Stimulated activated CD8-positive, alpha-beta memory T cell treated with anti-CD3 and anti-CD28 coated beads, Interleukin-4, amount 100 ng/mL, for 48 hours (primary cell): ENCODE measurements at regions not wholly inside any gene's neighbourhood (a gene's known extent, or its start where the extent isn't known, plus 50 kb on each side); places are given as distances from the start of the nearest gene placed in this dataset.

Source experiments
- DNase-seq: peaks from one replicate; pipeline ENCODE4 v3.0.0-alpha.2; 2020

- DNase-seq: no peak
These were observed 345.1 kb upstream of the PITX2 start for GRCh38 chr4:110967936-110968335.

DNA sequence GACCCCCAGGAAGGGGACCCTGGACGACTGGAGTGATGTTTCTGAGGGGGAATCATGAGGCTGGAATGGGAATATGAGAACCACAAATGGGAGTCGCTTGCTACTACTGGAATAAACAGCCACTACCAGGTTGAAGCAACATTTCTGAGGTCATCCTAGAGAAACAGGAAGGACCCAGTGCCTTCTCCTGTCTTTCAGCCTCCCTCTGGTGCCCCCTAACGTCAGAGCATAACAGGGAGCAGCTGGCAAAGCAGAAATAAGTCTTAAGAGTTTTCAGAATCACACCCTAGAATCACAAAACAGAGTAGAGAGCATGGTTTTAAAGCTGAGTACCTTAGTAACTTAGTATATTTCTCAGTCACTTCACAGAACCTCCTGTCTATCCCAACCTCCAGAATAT, 347.8 kb upstream of the PITX2 start:
- peak; percentile 24 for DNase-seq

DNA sequence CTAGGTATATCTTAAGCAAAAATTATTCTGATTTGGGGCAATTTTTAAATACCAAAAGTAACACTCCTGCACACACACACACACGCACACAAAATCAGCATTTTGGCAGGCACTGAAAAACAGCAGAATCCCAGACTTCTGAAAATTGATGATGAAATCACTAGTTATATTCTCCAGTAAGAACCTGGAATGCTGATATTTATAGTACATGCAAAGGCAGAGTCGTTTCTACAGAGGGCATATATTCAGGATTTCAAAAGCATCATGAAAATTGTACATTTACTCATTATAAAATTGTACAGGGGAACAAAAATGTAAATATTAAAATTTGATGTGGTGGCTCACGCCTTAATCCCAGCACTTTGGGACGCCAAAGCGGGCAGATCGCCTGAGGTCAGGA, 352.5 kb upstream of the PITX2 start:
- no peak for DNase-seq

GRCh38 chr4:110977554-110977953, 354.7 kb upstream of the PITX2 start:
- DNase-seq: no peak

DNA sequence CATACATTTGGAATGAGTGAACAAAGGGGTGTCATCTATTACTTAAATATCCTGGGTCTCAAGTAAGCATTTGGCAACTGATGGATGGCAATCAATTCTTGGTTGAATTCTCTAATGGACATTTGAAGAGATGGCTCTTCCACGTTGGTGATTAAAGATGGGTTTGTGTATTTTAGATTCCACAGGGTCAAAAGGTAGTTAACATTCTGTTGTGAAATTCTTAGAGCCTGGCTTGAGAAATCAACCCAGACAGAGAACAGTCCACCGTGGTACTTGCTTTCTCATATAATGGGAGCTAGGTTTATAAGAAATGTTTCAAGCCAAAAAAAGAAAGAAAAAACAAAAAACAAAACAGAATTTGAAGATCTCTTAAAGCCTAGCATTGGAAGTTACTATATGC, 355.9 kb upstream of the PITX2 start:
- DNase-seq: no peak

DNA sequence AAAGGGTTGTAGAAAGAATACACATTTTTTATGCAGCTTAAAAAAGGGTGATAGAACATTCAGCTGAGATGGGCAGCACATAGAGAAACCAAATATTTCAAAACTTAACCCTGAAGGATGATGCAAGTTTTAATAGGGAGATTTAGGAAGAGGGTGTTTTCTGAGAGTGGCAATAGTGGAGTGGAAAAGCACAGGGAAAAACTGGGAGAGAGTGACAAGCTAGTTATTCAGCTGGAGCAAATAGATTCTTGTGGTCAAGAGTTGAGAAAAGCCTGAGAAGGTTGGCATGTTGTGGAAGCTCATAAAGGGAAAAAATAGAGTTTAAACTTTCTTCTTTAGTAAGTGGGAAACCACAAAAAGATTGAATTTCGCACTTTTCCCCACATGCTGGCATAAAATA, 359.6 kb upstream of the PITX2 start:
- DNase-seq: no peak

- no peak for DNase-seq
These were observed 365.8 kb upstream of the PITX2 start for GRCh38 chr4:110988722-110989121.

DNA sequence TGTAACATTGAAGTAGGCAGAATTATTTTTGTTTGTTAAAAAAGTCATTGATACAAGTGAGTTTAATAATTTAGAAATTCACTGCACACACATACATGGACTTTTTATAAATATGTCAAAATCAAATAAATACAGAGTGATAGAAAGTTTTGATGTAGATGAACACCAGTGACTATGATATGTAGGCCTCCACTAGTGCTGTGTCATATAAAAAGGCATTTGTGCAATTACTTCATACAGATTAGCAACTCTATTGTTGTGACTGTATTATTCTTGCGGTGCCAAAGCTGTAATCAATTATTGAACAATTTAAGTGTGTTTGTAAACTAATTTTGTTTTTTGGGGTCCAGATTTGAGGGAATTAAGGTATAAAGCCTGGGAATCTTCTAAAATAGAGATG, 366.2 kb upstream of the PITX2 start:
- no peak for DNase-seq

DNA sequence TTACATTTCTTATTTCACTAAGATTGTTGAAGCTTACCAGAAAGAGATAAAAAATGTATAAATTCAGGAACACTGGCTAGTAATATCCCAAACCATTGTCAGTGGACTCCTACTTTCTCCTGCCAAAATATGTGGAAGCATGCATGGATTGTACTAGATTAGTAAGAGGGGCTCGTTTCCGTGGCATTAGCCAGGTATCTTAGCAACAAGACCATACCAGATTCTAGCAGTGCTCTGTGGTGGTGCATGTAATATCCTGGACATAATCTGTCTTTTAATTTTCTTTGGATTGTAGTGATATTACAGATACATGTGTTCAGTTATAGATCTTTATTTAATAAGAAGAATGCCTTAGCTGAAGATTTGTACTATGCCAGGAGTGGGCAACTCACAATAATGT, 371.9 kb upstream of the PITX2 start:
- DNase-seq: no peak

DNA sequence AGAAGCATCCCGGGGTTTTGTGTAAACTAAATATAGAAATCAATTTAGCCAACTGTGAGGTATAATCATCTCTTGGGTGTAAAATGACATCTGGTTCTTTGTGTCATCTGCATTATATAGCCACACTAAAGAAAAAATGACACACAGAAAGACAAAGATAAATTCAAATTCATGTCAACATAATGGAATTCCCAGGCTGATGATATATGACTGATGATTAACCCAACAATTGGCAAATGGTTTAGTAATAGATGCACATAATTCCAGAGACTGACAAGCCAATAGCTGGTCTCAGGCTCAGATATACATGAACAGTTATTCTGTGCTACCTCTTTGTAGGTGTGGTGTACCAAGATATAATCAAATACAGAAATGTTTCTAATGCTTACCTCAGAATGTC, 375.4 kb upstream of the PITX2 start:
- DNase-seq: no peak

DNA sequence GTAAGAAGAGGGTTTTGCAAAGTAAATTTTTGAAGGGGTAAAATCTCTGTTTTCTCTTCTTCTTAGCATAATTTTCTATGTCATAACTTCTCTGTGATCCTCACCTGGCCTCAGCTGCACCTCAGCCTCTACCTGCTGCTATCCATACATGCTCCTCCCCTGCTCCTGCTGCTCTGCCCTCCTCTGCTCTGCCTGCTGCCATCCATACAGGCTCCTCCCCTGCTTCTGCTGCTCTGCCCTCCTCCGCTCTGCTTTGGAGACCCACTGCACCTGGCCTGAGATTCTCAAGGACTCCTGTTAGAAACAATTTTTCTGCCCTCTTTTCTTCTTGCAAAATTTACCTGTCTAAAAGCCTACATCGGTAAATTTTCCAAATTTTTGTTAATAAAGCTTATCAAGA, 388.6 kb upstream of the PITX2 start:
- DNase-seq: no peak

DNA sequence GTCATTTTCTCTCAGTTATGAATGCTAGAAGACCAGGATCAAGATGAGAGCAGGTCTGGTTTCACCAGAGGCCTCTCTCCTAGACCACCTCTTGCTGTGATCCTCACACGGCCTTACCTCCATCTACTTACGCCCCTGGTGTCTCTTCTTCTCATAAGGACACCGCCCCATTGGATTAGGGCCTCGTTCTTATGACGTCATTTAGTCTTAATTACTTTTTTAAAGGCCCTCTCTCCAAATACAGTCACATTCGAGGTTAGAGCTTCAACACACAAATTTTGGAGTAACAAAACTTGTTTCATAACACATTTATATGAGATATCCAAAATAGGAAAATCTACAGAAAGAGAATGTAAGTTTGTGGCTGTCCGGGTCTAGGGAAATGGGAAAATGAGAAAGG, 391.0 kb upstream of the PITX2 start:
- DNase-seq: no peak

GRCh38 chr4:111014537-111014936, 391.7 kb upstream of the PITX2 start:
- DNase-seq: no peak

GRCh38 chr4:111016416-111016815, 393.5 kb upstream of the PITX2 start:
- no peak for DNase-seq

- no peak for DNase-seq
These were observed 395.3 kb upstream of the PITX2 start for GRCh38 chr4:111018216-111018615.

GRCh38 chr4:111020476-111020875, 397.6 kb upstream of the PITX2 start:
- DNase-seq: no peak

DNA sequence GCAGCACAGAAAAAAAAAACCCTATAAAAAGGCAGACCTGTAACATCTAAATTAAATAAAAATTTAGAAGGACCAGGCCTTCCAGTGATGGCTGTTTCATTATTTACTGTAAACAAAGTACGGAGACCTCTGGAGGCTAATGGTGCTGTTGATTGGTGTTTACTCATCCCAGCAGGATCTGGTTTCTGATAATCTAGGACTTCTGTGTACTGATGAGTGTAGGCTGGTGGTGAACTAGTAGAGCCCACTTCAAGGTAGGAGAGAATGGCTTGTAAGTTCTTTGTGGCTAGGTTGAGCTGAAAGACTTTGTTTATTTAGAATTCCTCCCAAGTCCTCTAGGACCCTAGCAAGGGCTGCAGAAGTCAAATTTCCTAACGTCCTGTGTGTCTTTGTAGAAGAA, 398.1 kb upstream of the PITX2 start:
- DNase-seq: no peak

DNA sequence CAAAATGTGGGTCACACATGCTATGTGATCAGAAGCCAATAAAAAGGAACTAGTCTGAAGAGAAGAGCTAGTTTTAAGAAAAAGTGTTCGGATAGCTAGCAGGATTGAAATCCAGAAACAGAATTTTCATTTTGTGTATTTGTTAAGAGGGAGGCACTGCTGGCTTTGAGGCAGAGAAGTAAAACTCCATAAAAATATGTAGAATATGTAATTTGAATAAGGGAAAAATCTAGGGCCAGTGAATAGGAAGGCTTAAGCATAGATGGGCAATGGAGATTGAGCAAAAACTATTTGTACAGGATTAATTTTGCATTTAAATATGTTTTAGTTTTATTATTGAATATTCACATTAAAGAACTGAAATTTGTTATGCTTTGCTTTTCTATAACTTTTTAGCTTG, 399.9 kb upstream of the PITX2 start:
- no peak for DNase-seq

DNA sequence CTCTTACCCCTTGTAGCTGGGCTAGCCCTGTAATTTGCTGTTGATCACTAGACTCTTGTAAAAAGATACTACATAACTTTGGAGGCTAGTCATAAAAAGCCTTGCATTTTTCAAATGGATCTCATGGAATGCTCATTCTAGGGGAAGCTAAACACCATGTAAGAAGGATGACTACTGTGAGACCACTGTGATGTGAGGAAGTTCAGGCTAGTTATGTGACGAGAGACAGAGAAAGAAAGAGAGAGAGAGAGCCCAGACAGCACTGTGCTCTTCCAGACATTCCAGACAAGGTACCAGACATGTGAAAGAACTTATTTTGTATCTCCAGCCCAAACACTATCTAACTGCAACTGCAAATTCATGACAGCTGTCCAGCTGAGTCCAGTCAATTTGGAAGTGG, 404.6 kb upstream of the PITX2 start:
- no peak for DNase-seq

DNA sequence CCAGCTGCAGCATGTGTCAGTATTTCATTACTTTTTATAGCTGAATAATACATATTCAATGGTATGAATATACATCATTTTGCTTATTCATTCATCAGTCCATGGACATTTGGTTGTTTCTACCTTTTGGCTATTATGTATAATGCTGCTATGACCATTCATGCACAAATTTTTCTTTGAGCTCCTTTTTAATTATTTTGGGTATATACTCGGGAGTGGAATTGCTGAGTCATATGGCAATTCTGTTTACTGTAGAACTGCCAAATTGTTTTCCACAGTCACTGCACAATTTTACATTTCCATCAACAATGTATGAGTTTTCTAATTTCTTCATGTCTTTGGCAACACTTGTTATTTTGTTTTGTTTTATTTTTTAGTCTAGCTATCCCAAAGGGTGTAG, 405.9 kb upstream of the PITX2 start:
- DNase-seq: no peak

- DNase-seq: no peak
These were observed 408.2 kb upstream of the PITX2 start for GRCh38 chr4:111031001-111031579.

DNA sequence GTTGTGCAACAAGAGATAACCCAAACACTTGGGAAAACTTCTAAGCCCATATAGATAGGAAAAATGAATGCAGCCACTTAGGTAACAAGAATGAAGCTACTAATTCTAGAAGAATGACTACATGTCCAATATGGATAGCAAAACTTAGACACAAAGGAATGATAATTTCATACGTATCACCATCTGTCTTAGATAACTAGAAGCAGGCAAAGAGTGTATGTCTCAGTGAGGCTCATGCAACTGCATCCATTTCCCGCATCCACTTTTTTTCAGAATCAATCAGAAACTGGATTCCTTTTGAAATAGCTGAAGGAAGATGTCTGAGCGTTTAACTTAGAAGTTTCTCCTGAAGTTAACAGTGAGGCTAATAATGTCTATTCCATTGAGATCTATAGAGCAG, 408.7 kb upstream of the PITX2 start:
- no peak for DNase-seq

DNA sequence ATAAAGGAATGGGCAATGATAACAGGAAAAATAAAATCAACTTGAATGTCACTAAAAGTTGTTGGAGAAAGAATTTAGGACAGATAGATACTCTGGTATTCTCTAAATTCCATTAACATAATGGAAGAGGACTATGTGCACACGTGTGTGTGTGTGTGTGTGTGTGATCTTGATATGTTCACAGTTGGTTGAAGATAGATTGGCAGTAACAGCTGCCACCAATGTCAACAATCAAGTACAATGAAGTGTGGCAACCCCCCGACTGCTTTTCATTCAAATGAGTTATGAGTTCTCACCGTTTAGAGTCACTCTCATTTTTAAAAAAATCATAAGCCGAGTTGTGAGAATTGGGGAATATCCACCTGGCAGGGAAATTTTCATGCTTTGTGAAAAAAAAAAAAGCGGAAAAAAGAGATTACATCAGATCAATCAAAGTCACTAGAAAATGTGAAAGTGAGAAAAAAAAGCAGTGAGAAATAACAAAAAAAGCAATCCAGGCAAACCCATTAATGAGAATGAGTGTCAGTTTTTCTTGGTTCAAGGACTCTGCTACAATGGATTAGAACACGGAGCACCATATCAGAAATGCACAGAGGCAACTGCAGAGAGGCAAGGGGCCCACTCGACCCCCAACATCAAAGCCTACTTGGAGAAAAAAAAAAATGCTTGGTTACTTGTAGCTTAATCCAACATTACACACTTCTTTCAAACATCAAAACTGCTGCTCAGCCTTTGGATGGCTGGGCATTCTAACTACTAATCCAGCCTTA, 414.9 kb upstream of the PITX2 start:
- DNase-seq: no peak

GRCh38 chr4:111040904-111041303, 418.0 kb upstream of the PITX2 start:
- DNase-seq: no peak

- DNase-seq: no peak
These were observed 420.4 kb upstream of the PITX2 start for GRCh38 chr4:111043286-111043685.
